Spleen (tissue), 11 donors: ENCODE measurements at regions not wholly inside any gene's neighbourhood (a gene's known extent, or its start where the extent isn't known, plus 50 kb on each side); places are given as distances from the start of the nearest gene placed in this dataset.

Source experiments
- DNase-seq: peaks from one replicate; pipeline ENCODE4 v3.0.0-alpha.2; 2020
- H3K27ac ChIP-seq, 8 donors: fragments of 200-600 bp; sonication (generic) in 7 of 8; 1 replicate in 4 of 8; 2 replicates in 4 of 8; pipeline versions ENCODE4 v1.5.0 to v1.8.0; 2016 to 2021; ENCODE audit warnings: inconsistent platforms in 4 of 8, mild to moderate bottlenecking in 4 of 8, moderate library complexity in 1 of 8
- H3K27me3 ChIP-seq, 7 donors: fragments of 200-600 bp; sonication (generic) in 6 of 7; replicated peaks in 1 of 7; 1 replicate in 4 of 7; 2 replicates in 3 of 7; pipeline versions ENCODE4 v1.5.0 to v1.8.0; 2016 to 2021; ENCODE audit warnings: inconsistent platforms in 3 of 7, mild to moderate bottlenecking in 1 of 7
- H3K36me3 ChIP-seq, 6 donors: fragments of 200-600 bp; sonication (generic) in 5 of 6; 1 replicate in 4 of 6; 2 replicates in 2 of 6; pipeline versions ENCODE4 v1.5.0 to v1.8.0; 2016 to 2021; ENCODE audit warnings: inconsistent platforms in 2 of 6
- H3K4me1 ChIP-seq, 6 donors: fragments of 200-600 bp; sonication (generic) in 5 of 6; 1 replicate in 3 of 6; 2 replicates in 3 of 6; pipeline versions ENCODE4 v1.5.0 to v1.8.0; 2016 to 2021; ENCODE audit warnings: inconsistent platforms in 3 of 6
- H3K4me3 ChIP-seq, 8 donors: fragments of 200-600 bp; sonication (generic) in 7 of 8; 1 replicate in 4 of 8; 2 replicates in 4 of 8; pipeline versions ENCODE4 v1.5.0 to v1.8.0; 2016 to 2021; ENCODE audit warnings: inconsistent platforms in 4 of 8, mild to moderate bottlenecking in 4 of 8, moderate library complexity in 2 of 8
- H3K9me3 ChIP-seq, 8 donors: fragments of 200-600 bp; sonication (generic) in 7 of 8; 1 replicate in 4 of 8; 2 replicates in 4 of 8; pipeline versions ENCODE4 v1.5.0 to v1.8.0; 2016 to 2021; ENCODE audit warnings: inconsistent platforms in 4 of 8
- POLR2A ChIP-seq, 3 donors: fragments of 450-650 bp; IDR thresholded peaks; one replicate each; pipeline ENCODE4 v1.5.1; 2017; ENCODE audit warnings: antibody characterized with exemption in 3 of 3, mild to moderate bottlenecking in 1 of 3
- POLR2AphosphoS5 ChIP-seq, 3 donors: sonication (generic); formaldehyde crosslinking; IDR thresholded peaks; one replicate each; pipeline ENCODE4 v1.5.1; 2017; ENCODE audit warnings: antibody characterized with exemption in 3 of 3
- WGBS, 5 donors: extraction: QIAGEN DNeasy Blood & Tissue Kit in 3 of 5; methylation state at CpG; one replicate each; pipeline versions ENCODE4 v1.1.5 to v1.1.7; 2013 to 2018; 5-methylcytosine and 5-hydroxymethylcytosine counted together
- intact Hi-C: fragments of 100-400 bp; cut with DNase I; formaldehyde crosslinking; loops from one replicate; pipeline ENCODE4 v1.15.0; 2023; ENCODE audit warnings: low total_unique reads
- TF ChIP-seq, protein P1 (sequence below), 11 experiments: fragments of 200-600 bp in 7 of 11; fragments of 450-650 bp in 4 of 11; sonication (generic) in 4 of 11; IDR thresholded peaks in 8 of 11; conservative IDR thresholded peaks in 3 of 11; 1 replicate in 7 of 11; 2 replicates in 4 of 11; pipeline versions ENCODE4 v1.4.0 to v1.8.0; 2016 to 2021; ENCODE audit warnings: antibody characterized with exemption in 11 of 11, inconsistent platforms in 4 of 11, mild to moderate bottlenecking in 1 of 11
- donor health status: healthy with polysubstance abuse.
- donor health status: DM: no; HTN: no; CAD: no; lungs with moderate emphysema.
- donor health status: DM: no; HTN: no; CAD: no.
- donor health status: Bipolar disorder and iron deficiency.
- donor health status: healthy.
- donor health status: DM: no; HTN: no; CAD: no.
- donor health status: DM: yes; HTN: yes; CAD: no.

- H3K27me3 ChIP-seq, result no peaks in the 10 kb centered on the region
- no peak overlapping the region for H3K4me3 ChIP-seq
- H3K9me3 ChIP-seq, result no peaks in the 10 kb centered on the region
- DNase-seq, result no peak
- H3K27ac ChIP-seq, result no peak overlapping the region
- intact Hi-C loops, result no loop called here
- TF ChIP-seq, protein P1, sequence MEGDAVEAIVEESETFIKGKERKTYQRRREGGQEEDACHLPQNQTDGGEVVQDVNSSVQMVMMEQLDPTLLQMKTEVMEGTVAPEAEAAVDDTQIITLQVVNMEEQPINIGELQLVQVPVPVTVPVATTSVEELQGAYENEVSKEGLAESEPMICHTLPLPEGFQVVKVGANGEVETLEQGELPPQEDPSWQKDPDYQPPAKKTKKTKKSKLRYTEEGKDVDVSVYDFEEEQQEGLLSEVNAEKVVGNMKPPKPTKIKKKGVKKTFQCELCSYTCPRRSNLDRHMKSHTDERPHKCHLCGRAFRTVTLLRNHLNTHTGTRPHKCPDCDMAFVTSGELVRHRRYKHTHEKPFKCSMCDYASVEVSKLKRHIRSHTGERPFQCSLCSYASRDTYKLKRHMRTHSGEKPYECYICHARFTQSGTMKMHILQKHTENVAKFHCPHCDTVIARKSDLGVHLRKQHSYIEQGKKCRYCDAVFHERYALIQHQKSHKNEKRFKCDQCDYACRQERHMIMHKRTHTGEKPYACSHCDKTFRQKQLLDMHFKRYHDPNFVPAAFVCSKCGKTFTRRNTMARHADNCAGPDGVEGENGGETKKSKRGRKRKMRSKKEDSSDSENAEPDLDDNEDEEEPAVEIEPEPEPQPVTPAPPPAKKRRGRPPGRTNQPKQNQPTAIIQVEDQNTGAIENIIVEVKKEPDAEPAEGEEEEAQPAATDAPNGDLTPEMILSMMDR (IDR thresholded peaks at IDR 0.05 in 8 of 11, conservative IDR thresholded peaks at IDR 0.05 in 3 of 11), result no peak
- no peak for TF ChIP-seq POLR2AphosphoS5 (IDR thresholded peaks at IDR 0.05)
- no peaks in the 10 kb centered on the region for H3K36me3 ChIP-seq
- H3K4me1 ChIP-seq, result no peaks in the 10 kb centered on the region
- WGBS, 5 donors, result 83 to 91% (median 88%) methylated on average over 3 of the region's 3 CpGs
Measured at GRCh38 chr2:122506620-122507019, 751.2 kb downstream of the TSN start.

GRCh38 chr2:122507261-122507660 is 751.8 kb downstream of the TSN start:
- Histone ChIP-seq H3K27me3 (no peaks in the 10 kb centered on the region), H3K4me1 (no peaks in the 10 kb centered on the region), H3K9me3 (no peaks in the 10 kb centered on the region), H3K36me3 (no peaks in the 10 kb centered on the region), H3K4me3 (no peak overlapping the region), H3K27ac (no peak overlapping the region)
- TF ChIP-seq POLR2A (IDR thresholded peaks at IDR 0.05) (no peak), POLR2AphosphoS5 (IDR thresholded peaks at IDR 0.05) (no peak)
- TF ChIP-seq, protein P1 (IDR thresholded peaks at IDR 0.05 in 8 of 11, conservative IDR thresholded peaks at IDR 0.05 in 3 of 11), result no peak
- intact Hi-C loops, result no loop called here
- WGBS, 5 donors, result 41 to 87% (median 66%) methylated on average over 1 of the region's 1 CpG
- DNase-seq, result no peak

DNA sequence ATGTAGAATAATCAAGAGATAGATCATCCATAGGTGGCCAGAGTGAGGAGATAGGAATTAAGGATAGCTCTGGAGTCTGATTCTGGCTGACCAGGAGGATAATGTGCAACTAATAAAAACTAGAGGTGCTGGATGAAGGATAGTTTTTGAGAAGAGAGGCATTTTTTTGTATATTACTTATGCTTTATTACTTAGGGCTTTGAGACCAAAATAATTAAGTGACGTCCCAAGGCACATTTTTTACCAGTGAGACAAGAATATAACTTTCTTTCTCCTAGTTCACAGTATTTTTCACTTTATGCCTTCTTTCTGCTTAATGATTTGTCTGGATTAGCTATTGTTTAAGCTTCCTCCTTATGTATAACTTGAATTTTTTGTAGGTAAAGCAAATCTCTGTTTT is 756.6 kb downstream of the TSN start:
- no peaks in the 10 kb centered on the region for H3K36me3 ChIP-seq
- TF ChIP-seq, protein P1 (IDR thresholded peaks at IDR 0.05 in 8 of 11, conservative IDR thresholded peaks at IDR 0.05 in 3 of 11), result no peak
- TF ChIP-seq POLR2AphosphoS5 (IDR thresholded peaks at IDR 0.05) (no peak), POLR2A (IDR thresholded peaks at IDR 0.05) (no peak)
- no peaks in the 10 kb centered on the region for H3K27me3 ChIP-seq
- H3K4me3 ChIP-seq, result no peak overlapping the region
- no peaks in the 10 kb centered on the region for H3K4me1 ChIP-seq
- DNase-seq, result no peak
- H3K27ac ChIP-seq, result no peak overlapping the region
- 80 to 97% (median 83%) methylated on average over 1 of the region's 1 CpG for WGBS, 5 donors
- H3K9me3 ChIP-seq, result no peaks in the 10 kb centered on the region
- intact Hi-C loops, result no loop called here

- Histone ChIP-seq H3K9me3 (no peaks in the 10 kb centered on the region), H3K27ac (no peak overlapping the region), H3K4me1 (no peaks in the 10 kb centered on the region), H3K36me3 (no peaks in the 10 kb centered on the region), H3K27me3 (no peaks in the 10 kb centered on the region), H3K4me3 (no peak overlapping the region)
- WGBS, 5 donors, result 73 to 89% (median 83%) methylated on average over 7 of the region's 7 CpGs
- intact Hi-C loops, result no loop called here
- TF ChIP-seq POLR2A (IDR thresholded peaks at IDR 0.05) (no peak), POLR2AphosphoS5 (IDR thresholded peaks at IDR 0.05) (no peak)
- TF ChIP-seq, protein P1 (IDR thresholded peaks at IDR 0.05 in 8 of 11, conservative IDR thresholded peaks at IDR 0.05 in 3 of 11), result no peak
- DNase-seq, result no peak
Measured at GRCh38 chr2:122514451-122514996, 759.1 kb downstream of the TSN start.
